K562 (cell line): ENCODE measurements at regions not wholly inside any gene's neighbourhood (a gene's known extent, or its start where the extent isn't known, plus 50 kb on each side); places are given as distances from the start of the nearest gene placed in this dataset.

Experiments used
- AFF1 ChIP-seq, 2 experiments: fragments of 450-650 bp; IDR thresholded peaks; 2 replicates each; pipeline ENCODE4 v1.6.1; 2018; ENCODE audit warnings: mild to moderate bottlenecking in 2 of 2, low read depth in 1 of 2; ENCODE audit not compliant: partially characterized antibody in 2 of 2
- COPS2 ChIP-seq: fragments of 450-650 bp; conservative IDR thresholded peaks from 2 replicates; pipeline ENCODE4 v1.6.1; 2016; ENCODE audit warnings: mild to moderate bottlenecking, moderate library complexity
- CREB3 ChIP-seq: fragments of 450-650 bp; conservative IDR thresholded peaks from 2 replicates; pipeline ENCODE4 v1.6.1; 2016; ENCODE audit warnings: missing genetic modification characterization, low read depth, mild to moderate bottlenecking, missing compliant biosample characterization, moderate library complexity
- CTBP1 ChIP-seq: fragments of 450-650 bp; IDR thresholded peaks from 2 replicates; pipeline ENCODE4 v1.6.1; 2016; ENCODE audit warnings: borderline replicate concordance
- CXXC5 ChIP-seq: fragments of 250-450 bp; sonication (Bioruptor Pico); IDR thresholded peaks from 2 replicates; pipeline ENCODE4 v1.8.0; 2022; ENCODE audit warnings: inconsistent platforms, mild to moderate bottlenecking, moderate library complexity
- FOSL1 ChIP-seq: fragments of 200-800 bp; sonication (Bioruptor generic); conservative IDR thresholded peaks from 2 replicates; pipeline ENCODE4 v1.6.1; 2016; ENCODE audit warnings: missing genetic modification characterization, missing compliant biosample characterization
- MCM3 ChIP-seq: fragments of 450-650 bp; IDR thresholded peaks from 2 replicates; pipeline ENCODE4 v1.6.1; 2016
- PML ChIP-seq: IDR thresholded peaks from 2 replicates; pipeline ENCODE4 v1.6.1; 2012; ENCODE audit warnings: low read length, inconsistent platforms
- POLR2H ChIP-seq: IDR thresholded peaks from 2 replicates; pipeline ENCODE4 v1.6.1; 2016; ENCODE audit warnings: missing genetic modification characterization, low read depth, mild to moderate bottlenecking, control low read depth, missing compliant biosample characterization, moderate library complexity
- RB1 ChIP-seq: fragments of 450-650 bp; IDR thresholded peaks from 2 replicates; pipeline ENCODE4 v1.6.1; 2017; ENCODE audit warnings: low read depth, mild to moderate bottlenecking
- SP1 ChIP-seq: sonication (generic); formaldehyde crosslinking; IDR thresholded peaks from 2 replicates; pipeline ENCODE4 v1.8.1; 2022; ENCODE audit warnings: mild to moderate bottlenecking, missing genetic modification reagents
- USF1 ChIP-seq: sonication (generic); formaldehyde crosslinking; IDR thresholded peaks from 2 replicates; pipeline ENCODE4 v1.9.0; 2022; ENCODE audit warnings: mild to moderate bottlenecking, missing genetic modification reagents
- ZFX ChIP-seq: sonication (generic); formaldehyde crosslinking; IDR thresholded peaks from 2 replicates; pipeline ENCODE4 v1.8.0; 2022; ENCODE audit warnings: mild to moderate bottlenecking, missing genetic modification reagents, moderate library complexity
- ZNF280B ChIP-seq: fragments of 250-450 bp; sonication (Bioruptor Pico); IDR thresholded peaks from 2 replicates; pipeline ENCODE4 v1.5.1; 2021; ENCODE audit warnings: mild to moderate bottlenecking
- ZNF609 ChIP-seq: sonication (generic); formaldehyde crosslinking; IDR thresholded peaks from 2 replicates; pipeline ENCODE4 v1.8.1; 2023; ENCODE audit warnings: missing genetic modification reagents, mild to moderate bottlenecking, borderline replicate concordance

- TF ChIP-seq ZNF609 (CRISPR knock-in tag) (0 out of 2 replicates have a peak, but pooled peaks have one; percentile 23), ZFX (CRISPR knock-in tag) (peak; percentile 78; the same call in 1 of the 2 replicates), POLR2H (tag) (peak; percentile 50; the same call in 1 of the 2 replicates), SP1 (peak; percentile 75), AFF1 (IDR thresholded peaks at IDR 0.05; ENCODE audit: low read depth in 1 of 2, partially characterized antibody in 2 of 2) (no peak), PML (peak; percentile 32; the same call in 1 of the 2 replicates), ZNF280B (CRISPR knock-in tag) (no peak), CTBP1 (peak; percentile 13; the same call in 1 of the 2 replicates), CREB3 (0 out of 2 replicates have a peak, but pooled peaks have one; percentile 25), COPS2 (no peak), MCM3 (no peak), CXXC5 (CRISPR knock-in tag) (peak; percentile 91), RB1 (peak; percentile 34; the same call in 1 of the 2 replicates), USF1 (CRISPR knock-in tag) (peak; percentile 98), FOSL1 (tag) (0 out of 2 replicates have a peak, but pooled peaks have one; percentile 17)
These were observed 93.7 kb upstream of the PRDM1 start (continued) for GRCh38 chr6:105992315-105992961.
